ENCODE measurements at regions not wholly inside any gene's neighbourhood (a gene's known extent, or its start where the extent isn't known, plus 50 kb on each side); places are given as distances from the start of the nearest gene placed in this dataset.

DNA sequence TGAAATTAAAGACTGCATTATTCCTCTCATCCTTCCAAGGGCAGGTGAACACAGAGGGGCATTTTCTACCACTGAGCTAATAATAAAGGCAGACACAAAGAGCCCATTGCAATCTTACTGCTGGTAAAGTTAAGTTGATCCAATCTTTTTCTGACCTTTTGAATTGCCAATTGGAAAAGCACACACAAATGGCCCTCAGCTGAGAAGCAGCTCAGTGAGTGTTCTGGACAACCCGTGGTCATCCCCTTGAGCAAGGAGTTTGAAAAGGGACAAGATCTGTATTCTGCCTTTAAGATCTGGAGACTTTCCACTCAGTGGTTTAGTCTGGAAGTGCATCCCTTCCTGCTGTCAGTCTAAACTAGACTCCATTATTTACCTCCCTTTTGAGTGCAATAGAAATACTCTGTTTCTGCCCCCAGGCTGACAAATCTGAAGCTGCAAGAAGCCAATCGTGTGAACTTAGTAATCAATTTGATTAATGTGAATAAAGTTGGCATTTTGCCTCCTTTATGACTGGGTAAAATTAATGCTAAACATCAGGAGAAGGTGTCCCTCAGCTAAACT, 835.7 kb downstream of the MAT2B start:
- no peak for ATAC-seq
- H3K27ac ChIP-seq = no peak overlapping the region
- H3K4me1 ChIP-seq = no peaks in the 10 kb centered on the region
- H3K9me3 ChIP-seq = no peaks in the 10 kb centered on the region
- 13 to 16% methylated on average over 2 of the region's 2 CpGs for WGBS, 2 donors
- no peaks in the 10 kb centered on the region for H3K27me3 ChIP-seq
- no peaks in the 10 kb centered on the region for H3K36me3 ChIP-seq (replicated peaks in 1 of 2; ENCODE audit: insufficient read depth in 1 of 2, low read depth in 2 of 2)
- H3K4me3 ChIP-seq = no peak overlapping the region
- no peak for TF ChIP-seq POLR2A (IDR thresholded peaks at IDR 0.05)
- TF ChIP-seq, protein P1, sequence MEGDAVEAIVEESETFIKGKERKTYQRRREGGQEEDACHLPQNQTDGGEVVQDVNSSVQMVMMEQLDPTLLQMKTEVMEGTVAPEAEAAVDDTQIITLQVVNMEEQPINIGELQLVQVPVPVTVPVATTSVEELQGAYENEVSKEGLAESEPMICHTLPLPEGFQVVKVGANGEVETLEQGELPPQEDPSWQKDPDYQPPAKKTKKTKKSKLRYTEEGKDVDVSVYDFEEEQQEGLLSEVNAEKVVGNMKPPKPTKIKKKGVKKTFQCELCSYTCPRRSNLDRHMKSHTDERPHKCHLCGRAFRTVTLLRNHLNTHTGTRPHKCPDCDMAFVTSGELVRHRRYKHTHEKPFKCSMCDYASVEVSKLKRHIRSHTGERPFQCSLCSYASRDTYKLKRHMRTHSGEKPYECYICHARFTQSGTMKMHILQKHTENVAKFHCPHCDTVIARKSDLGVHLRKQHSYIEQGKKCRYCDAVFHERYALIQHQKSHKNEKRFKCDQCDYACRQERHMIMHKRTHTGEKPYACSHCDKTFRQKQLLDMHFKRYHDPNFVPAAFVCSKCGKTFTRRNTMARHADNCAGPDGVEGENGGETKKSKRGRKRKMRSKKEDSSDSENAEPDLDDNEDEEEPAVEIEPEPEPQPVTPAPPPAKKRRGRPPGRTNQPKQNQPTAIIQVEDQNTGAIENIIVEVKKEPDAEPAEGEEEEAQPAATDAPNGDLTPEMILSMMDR (IDR thresholded peaks at IDR 0.05) = no peak
- no peak for DNase-seq
- intact Hi-C loops (cut with DNase I) = no loop called here

DNA sequence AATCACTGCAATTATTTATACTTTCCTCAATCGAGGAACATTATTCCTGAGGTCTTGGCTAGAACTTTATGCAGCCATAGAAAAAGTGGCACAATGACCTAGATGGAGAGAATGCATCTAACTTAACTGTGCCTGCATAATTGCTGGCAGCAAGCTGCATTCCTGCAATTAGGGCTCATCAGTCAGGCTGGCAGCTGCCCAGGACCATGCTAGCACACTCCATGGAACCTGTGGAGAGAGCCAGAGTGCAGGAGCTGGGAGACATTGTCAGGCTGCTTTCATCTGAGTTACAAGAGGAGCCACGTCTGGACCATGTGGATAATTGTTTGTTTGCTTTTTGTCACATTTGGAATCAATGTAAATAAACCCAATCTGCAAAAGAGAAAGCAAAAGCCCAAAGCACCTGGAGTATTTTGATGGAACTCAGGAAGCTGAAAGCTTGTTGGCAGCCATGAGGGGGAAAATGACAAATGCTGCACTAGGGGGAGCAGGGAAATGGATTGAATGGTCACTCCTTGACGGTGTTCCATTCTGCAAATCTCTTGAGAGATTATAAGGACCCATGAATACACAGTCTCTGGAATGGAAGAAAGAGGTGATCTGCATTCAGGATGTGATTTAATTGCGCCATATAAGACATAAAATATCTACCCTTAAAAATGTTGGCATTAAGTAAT, 839.9 kb downstream of the MAT2B start:
- peak in 3 of 4 donors; percentile 13 to 26 (median 26) for DNase-seq
- no peak for TF ChIP-seq POLR2A (IDR thresholded peaks at IDR 0.05)
- TF ChIP-seq, protein P1 (IDR thresholded peaks at IDR 0.05) = no peak
- H3K4me1 ChIP-seq = no peaks in the 10 kb centered on the region
- no peak overlapping the region for H3K27ac ChIP-seq
- H3K9me3 ChIP-seq = no peaks in the 10 kb centered on the region
- intact Hi-C loops (cut with DNase I) = no loop called here
- 21 to 32% methylated on average over 4 of the region's 4 CpGs for WGBS, 2 donors
- no peaks in the 10 kb centered on the region for H3K36me3 ChIP-seq (replicated peaks in 1 of 2; ENCODE audit: insufficient read depth in 1 of 2, low read depth in 2 of 2)
- no peak overlapping the region for H3K4me3 ChIP-seq
- ATAC-seq = no peak
- no peaks in the 10 kb centered on the region for H3K27me3 ChIP-seq

DNA sequence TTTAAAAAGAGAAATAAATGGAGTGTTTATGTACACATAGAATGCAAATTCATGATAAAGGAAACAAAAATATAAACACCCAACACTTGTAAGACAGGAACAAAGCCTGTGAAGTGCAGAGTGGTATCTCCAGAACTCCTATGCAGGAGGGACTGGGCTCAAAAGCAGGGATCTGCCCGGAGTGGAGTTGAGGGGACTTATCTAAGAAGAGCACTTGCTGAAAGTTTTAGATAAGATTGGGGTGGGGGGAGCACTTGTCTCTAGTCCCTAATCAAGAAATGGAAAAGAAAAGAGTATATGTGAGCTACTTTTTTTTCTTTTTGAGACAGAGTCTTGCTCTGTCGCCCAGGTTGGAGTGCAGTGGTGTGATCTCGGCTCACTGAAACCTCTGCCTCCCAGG, 840.4 kb downstream of the MAT2B start:
- Histone ChIP-seq H3K9me3 (no peaks in the 10 kb centered on the region), H3K27ac (no peak overlapping the region), H3K4me1 (no peaks in the 10 kb centered on the region), H3K27me3 (no peaks in the 10 kb centered on the region), H3K36me3 (replicated peaks in 1 of 2; ENCODE audit: insufficient read depth in 1 of 2, low read depth in 2 of 2) (no peaks in the 10 kb centered on the region), H3K4me3 (no peak overlapping the region)
- no peak for DNase-seq
- 66 to 79% methylated on average over 3 of the region's 3 CpGs for WGBS, 2 donors
- intact Hi-C loops (cut with DNase I) = no loop called here
- ATAC-seq = no peak
- no peak for TF ChIP-seq POLR2A (IDR thresholded peaks at IDR 0.05)

DNA sequence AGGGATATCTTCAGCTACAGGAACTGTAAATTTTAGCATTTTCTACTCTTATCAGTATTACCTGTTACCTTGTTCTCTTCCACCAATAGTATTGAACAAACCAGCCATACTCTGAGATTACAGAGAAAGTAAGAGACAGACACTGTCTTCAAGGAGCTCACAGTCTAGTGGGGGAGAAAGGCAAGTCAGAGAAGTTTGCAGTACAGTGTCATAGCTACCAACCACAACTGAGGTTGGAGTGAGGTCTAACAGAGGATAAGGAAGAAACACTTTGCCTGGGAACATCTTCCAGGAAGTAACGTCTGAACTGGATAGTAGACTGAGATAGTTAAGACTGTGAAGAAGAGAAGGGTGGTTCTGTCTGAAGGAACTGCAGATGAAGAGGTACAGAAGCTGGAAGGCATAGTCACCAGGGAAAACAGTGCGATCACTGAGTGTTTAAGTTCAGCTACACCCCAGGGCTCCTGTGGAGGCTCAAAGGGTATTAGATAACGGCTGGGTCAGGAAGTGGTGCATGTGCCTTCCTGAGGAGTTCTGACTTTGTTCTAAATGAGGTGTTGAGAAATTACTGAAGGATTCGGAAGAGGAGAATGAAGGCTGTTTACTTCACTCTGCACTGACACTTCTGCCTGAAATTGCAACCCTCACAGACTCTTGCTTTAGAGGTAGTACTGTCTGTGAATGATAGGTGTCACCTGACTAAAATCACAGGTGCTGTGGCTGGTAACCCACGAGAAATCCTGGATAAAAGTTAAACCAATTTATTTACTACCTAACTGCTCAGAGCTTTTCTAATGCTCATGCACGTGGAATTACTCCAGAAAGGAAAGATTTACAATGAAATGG, 841.6 kb downstream of the MAT2B start:
- Histone ChIP-seq H3K27me3 (no peaks in the 10 kb centered on the region), H3K9me3 (no peaks in the 10 kb centered on the region), H3K4me3 (no peak overlapping the region), H3K4me1 (no peaks in the 10 kb centered on the region), H3K27ac (no peak overlapping the region), H3K36me3 (replicated peaks in 1 of 2; ENCODE audit: insufficient read depth in 1 of 2, low read depth in 2 of 2) (no peaks in the 10 kb centered on the region)
- TF ChIP-seq, protein P1 (IDR thresholded peaks at IDR 0.05) = no peak
- TF ChIP-seq POLR2A (IDR thresholded peaks at IDR 0.05) = no peak
- intact Hi-C loops (cut with DNase I) = no loop called here
- WGBS, 2 donors = 26 to 28% methylated on average over 6 of the region's 6 CpGs
- DNase-seq (no peak), ATAC-seq (no peak)

DNA sequence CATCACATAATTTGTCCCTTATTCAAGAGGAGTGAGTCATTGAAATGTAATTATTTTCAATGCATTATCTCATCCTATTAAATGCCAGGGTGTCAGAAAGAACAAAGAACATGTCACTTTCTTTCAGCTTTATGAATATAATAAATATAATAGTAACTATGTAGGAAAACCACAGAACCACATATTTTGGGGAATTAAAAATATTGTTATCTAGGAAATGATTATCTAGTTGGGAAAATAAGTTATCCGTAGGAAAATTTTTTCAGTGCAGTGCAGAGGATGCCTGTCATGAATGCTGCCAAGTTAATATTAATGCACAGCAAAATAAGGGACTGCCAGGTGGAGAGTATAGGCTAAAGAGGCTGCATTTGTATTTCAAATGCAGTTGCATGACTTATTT, 844.8 kb downstream of the MAT2B start:
- Histone ChIP-seq H3K27ac (no peak overlapping the region), H3K4me1 (no peaks in the 10 kb centered on the region), H3K27me3 (no peaks in the 10 kb centered on the region), H3K9me3 (no peaks in the 10 kb centered on the region), H3K36me3 (replicated peaks in 1 of 2; ENCODE audit: insufficient read depth in 1 of 2, low read depth in 2 of 2) (no peaks in the 10 kb centered on the region), H3K4me3 (no peak overlapping the region)
- no peak for ATAC-seq
- 18 to 24% methylated on average over 1 of the region's 1 CpG for WGBS, 2 donors
- TF ChIP-seq, protein P1 (IDR thresholded peaks at IDR 0.05) = no peak
- no peak for TF ChIP-seq POLR2A (IDR thresholded peaks at IDR 0.05)
- DNase-seq = no peak
- intact Hi-C loops (cut with DNase I) = no loop called here
